Transverse colon (tissue), 3 donors: ENCODE measurements at regions not wholly inside any gene's neighbourhood (a gene's known extent, or its start where the extent isn't known, plus 50 kb on each side); places are given as distances from the start of the nearest gene placed in this dataset.

ENCODE experiments used
- POLR2A ChIP-seq: fragments of 450-650 bp; IDR thresholded peaks from one replicate; pipeline ENCODE4 v1.6.1; 2016; ENCODE audit warnings: antibody characterized with exemption, mild to moderate bottlenecking, moderate library complexity
- TF ChIP-seq, protein P1 (sequence below), 5 experiments: fragments of 200-600 bp in 3 of 5; fragments of 450-650 bp in 2 of 5; sonication (generic) in 3 of 5; IDR thresholded peaks; 1 replicate in 2 of 5; 2 replicates in 3 of 5; pipeline ENCODE4 v1.5.1; 2016 to 2017; ENCODE audit warnings: antibody characterized with exemption in 5 of 5, inconsistent platforms in 3 of 5, mild to moderate bottlenecking in 2 of 5, moderate library complexity in 1 of 5

DNA sequence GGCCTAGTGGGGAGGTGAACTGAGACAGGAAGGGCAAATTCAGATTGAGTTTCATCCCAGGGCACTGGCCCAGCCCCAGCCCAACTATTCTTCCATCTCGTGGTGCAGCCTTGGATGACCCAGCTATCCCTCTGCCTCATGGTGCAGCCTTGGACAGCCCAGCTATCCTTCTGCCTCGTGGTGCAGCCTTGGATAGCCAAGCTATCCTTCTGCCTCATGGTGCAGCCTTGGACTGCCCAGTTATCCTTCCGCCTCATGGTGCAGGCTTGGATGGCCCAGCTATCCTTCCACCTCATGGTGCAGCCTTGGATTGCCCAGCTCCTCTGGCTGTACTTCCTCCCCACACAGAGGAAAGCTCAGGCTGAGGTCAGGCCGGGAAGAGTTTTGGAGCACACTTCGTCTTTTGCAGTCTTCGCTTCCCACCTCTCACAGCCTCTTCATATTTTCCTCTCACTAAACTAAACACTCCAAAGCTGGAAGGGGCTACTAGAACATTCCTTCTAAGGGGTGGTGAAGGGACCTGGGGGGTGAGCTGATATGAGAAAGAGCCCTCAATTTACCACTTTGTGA is 69.8 kb upstream of the TTC34 start:
- TF ChIP-seq, protein P1, sequence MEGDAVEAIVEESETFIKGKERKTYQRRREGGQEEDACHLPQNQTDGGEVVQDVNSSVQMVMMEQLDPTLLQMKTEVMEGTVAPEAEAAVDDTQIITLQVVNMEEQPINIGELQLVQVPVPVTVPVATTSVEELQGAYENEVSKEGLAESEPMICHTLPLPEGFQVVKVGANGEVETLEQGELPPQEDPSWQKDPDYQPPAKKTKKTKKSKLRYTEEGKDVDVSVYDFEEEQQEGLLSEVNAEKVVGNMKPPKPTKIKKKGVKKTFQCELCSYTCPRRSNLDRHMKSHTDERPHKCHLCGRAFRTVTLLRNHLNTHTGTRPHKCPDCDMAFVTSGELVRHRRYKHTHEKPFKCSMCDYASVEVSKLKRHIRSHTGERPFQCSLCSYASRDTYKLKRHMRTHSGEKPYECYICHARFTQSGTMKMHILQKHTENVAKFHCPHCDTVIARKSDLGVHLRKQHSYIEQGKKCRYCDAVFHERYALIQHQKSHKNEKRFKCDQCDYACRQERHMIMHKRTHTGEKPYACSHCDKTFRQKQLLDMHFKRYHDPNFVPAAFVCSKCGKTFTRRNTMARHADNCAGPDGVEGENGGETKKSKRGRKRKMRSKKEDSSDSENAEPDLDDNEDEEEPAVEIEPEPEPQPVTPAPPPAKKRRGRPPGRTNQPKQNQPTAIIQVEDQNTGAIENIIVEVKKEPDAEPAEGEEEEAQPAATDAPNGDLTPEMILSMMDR (IDR thresholded peaks at IDR 0.05): no peak
- no peak for TF ChIP-seq POLR2A
